Right ventricle myocardium superior (tissue), 1 donor: ENCODE measurements at regions not wholly inside any gene's neighbourhood (a gene's known extent, or its start where the extent isn't known, plus 50 kb on each side); places are given as distances from the start of the nearest gene placed in this dataset.
"Not testable (repeated sequence)": the region's sequence is repeated elsewhere in the genome, so short reads cannot be mapped to it uniquely, and the experiment has no call there.

Experiments used
- ATAC-seq: fragments of 200-7000 bp; cut with Tn5 transposase; one replicate; pipeline ENCODE4 v1.9.1; 2020; ENCODE audit warnings: mild to moderate bottlenecking; ENCODE audit not compliant: poor library complexity
- DNase-seq: peaks from one replicate; pipeline ENCODE4 v3.0.0-alpha.2; 2020
- intact Hi-C: fragments of 100-400 bp; cut with DNase I; formaldehyde crosslinking; loops from one replicate; pipeline ENCODE4 v1.11.2; 2022
- donor health status: DM: no; HTN: yes; CAD: no; lungs with severe emphysema.

GRCh38 chr2:155972916-155973315 is 359.6 kb downstream of the NR4A2 start:
- DNase-seq (no peak), ATAC-seq (no peak)
- intact Hi-C loops = no loop called here

DNA sequence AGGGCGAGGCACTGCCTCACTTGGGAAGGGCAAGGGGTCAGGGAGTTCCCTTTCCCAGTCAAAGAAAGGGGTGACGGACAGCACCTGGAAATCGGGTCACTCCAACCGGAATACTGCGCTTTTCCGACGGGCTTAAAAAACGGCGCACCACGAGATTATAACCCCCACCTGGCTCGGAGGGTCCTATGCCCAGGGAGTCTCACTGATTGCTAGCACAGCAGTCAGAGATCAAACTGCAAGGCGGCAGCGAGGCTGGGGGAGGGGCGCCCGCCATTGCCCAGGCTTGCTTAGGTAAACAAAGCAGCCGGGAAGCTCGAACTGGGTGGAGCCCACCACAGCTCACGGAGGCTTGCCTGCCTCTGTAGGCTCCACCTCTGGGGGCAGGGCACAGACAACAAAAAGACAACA is 366.5 kb downstream of the NR4A2 start:
- intact Hi-C loops, DNase-seq, ATAC-seq: not testable (repeated sequence)

- ATAC-seq (no peak), DNase-seq (no peak)
- intact Hi-C loops = no loop called here
These were observed 367.0 kb downstream of the NR4A2 start for GRCh38 chr2:155965415-155966063.

- ATAC-seq (no peak), DNase-seq (no peak)
- intact Hi-C loops = no loop called here
These were observed 370.9 kb downstream of the NR4A2 start for GRCh38 chr2:155961641-155962040.

GRCh38 chr2:155958834-155959233 is 373.7 kb downstream of the NR4A2 start:
- intact Hi-C loops = no loop called here
- ATAC-seq = no peak

DNA sequence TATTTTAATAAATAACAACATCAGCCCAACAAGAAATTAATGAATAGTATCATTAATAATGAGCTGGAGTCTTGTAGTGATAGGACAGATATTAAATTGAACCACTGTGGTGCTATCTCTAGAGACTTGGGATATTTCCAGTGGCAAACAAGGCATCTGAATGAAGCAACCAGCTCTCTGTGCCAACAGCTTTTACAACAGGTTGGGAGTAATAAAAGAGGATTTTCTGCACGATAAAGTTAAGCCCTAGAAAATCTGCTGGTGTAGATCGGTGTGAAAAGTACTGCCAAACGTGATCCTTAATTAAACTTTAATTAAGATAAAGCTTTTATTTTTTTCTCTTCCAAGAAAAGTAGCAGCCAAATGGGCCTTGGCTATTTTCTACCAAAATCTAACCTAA is 385.5 kb downstream of the NR4A2 start:
- intact Hi-C loops = no loop called here
- ATAC-seq = no peak
- DNase-seq = no peak

More at GRCh38 chr2:155958834-155959233, 373.7 kb downstream of the NR4A2 start:
- DNase-seq = no peak

DNA sequence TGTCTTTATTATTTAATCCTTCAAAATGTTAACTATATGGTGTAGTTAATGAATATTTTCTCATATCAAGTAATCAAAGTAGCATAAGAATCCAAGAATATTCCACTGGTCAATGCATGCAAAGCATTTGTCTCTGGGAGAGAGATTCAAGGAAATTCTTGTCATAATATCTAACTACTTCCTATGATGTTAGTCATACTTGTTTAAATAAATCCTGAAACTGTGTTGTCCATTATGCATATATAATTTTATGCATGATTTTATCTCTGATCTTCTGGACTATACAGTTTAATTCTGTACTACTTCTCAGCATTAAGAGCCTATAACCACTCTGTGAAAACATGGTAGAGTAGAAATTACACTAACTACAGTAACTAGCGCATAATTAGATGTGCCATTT is 388.3 kb downstream of the NR4A2 start:
- intact Hi-C loops = no loop called here
- ATAC-seq (no peak), DNase-seq (no peak)

DNA sequence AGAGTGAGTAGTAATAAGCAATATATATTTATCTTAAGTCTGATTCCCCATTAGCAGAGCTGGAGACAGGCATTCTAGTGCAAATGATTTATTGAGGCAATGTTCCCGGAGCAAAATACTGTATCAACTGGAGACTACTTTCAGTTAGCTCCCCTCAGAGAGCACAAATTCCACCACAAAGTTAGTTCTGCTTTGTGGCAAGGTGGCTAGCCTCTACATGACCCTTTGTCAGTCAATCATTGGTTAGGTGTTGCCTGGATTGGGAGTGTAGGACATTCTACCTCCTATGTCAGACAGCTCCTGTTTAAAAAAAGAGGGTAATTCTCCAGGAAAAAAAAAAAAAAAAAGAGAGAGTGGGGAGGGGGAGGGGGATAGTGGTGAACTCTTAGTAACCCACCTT is 402.2 kb downstream of the NR4A2 start:
- ATAC-seq (no peak), DNase-seq (no peak)
- intact Hi-C loops = no loop called here

GRCh38 chr2:155917380-155917779 is 415.1 kb downstream of the NR4A2 start:
- ATAC-seq = no peak
- intact Hi-C loops = no loop called here
- no peak for DNase-seq

DNA sequence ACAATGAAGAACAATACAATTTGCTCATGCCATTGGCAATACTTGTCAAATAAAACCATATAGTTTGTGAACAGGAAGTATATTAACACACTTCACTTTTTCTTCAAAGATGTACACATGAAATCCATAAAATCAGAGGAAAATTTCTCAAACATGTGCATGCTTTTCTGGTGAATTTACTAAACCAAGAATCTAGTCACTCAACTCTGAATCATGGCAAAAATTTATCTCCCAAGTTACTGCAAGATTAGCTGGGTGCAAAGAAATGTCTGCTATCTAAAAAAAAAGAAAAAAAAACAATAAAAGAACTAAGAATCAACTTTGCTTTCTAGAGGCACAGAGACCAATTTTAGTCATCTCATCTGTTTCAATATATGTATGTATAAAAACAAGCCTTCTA is 419.2 kb downstream of the NR4A2 start:
- intact Hi-C loops = no loop called here
- no peak for ATAC-seq
- DNase-seq = no peak

DNA sequence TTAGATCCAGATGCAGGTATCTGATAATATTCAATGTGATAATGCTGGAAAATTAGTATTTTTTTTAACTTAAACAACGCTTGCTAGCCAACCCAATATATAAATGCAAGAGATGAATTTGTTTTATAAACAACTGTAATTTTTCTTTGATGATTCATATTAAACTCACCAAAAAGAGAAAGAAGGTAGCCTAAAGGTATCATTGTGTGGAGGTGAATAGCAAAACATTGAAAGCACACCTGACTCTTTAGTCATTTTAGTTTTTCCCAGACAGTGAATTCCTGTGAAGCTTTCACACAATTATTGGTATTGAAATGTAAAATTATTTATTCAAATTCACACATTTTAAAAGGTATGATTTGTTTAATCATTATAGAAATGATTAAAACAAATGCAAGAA is 424.0 kb downstream of the NR4A2 start:
- ATAC-seq = no peak
- intact Hi-C loops = no loop called here
- no peak for DNase-seq

GRCh38 chr2:155907211-155907610 is 425.3 kb downstream of the NR4A2 start:
- DNase-seq (no peak), ATAC-seq (no peak)
- intact Hi-C loops = no loop called here

DNA sequence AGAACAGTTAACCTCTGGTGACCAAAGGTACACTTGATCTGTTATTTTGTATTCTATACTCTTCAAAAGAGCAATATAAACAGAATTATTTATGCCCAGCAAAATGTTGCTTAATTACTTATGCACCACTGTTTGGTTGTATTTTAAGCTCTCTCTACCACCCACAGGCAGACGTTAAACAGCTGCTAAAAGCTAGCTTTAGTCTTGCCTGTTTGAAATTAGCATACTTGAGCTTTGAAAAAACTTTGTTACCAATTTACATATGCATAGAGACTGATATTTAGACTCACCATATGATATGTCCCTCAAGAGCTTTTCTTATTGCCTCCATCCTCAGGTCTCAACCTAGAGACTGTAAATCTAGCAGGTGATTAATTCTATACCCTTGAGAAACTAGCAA is 426.9 kb downstream of the NR4A2 start:
- intact Hi-C loops = no loop called here
- ATAC-seq (no peak), DNase-seq (no peak)

DNA sequence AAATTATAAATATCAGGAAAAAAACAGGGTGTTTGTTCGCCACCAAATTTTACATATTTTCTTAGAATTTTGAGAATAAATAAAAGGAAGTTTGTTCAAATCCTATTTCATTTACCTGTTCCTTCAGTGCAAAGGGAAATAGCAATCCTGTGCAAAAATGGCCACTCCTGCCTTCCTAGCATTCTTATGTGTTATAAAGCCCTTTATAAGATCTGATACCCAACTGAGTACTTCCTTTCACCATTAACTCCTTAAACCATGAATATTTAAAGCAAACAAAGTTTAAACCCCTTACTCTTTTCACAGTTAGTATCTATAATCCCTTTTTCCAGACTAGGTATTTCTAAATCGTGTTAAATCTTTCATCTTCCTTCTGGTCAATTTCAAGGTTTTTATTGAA is 427.8 kb downstream of the NR4A2 start:
- ATAC-seq (no peak), DNase-seq (no peak)
- intact Hi-C loops = no loop called here

- DNase-seq (no peak), ATAC-seq (no peak)
- intact Hi-C loops = no loop called here
These were observed 429.9 kb downstream of the NR4A2 start for GRCh38 chr2:155902635-155903034.

GRCh38 chr2:155895016-155895415 is 437.5 kb downstream of the NR4A2 start:
- DNase-seq (no peak), ATAC-seq (no peak)
- intact Hi-C loops = no loop called here

GRCh38 chr2:155880382-155880781 is 452.1 kb downstream of the NR4A2 start:
- DNase-seq, ATAC-seq, intact Hi-C loops: not testable (repeated sequence)

DNA sequence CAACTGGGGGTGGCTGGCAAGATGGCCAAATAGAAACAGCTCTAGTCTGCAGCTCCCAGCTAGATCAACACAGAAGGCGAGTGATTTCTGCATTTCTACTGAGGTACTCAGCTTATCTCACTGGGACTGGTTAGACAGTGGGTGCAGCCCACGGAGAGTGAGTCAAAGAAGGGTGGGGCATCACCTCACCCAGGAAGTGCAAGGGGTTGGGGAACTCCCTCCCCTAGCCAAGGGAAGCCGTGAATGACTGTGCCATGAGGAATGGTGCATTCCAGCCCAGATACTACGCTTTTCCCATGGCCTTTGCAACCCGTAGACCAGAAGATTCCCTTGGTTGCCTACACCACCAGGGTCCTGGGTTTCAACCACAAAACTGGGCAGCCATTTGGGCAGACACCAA is 452.6 kb downstream of the NR4A2 start:
- DNase-seq, intact Hi-C loops, ATAC-seq: not testable (repeated sequence)

- intact Hi-C loops = no loop called here
- ATAC-seq (no peak), DNase-seq (no peak)
These were observed 460.1 kb downstream of the NR4A2 start for GRCh38 chr2:155872396-155872795.

DNA sequence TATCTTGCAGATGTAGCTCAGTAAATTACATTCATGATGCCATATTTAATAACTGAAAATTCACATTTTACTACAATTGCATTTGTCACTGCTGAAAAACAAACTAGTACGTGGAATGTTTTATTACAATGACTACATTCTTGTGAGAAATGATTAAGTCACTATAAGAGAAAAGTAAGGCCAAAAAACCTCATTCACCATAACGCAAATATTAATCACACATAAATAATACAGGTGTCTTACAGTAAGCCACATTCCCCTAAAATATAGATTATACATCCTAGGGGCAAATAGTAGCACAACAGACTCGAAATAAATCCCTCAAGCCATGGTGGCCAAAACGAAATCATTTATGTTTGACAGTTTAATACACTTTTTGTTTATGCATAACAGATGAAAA is 460.6 kb downstream of the NR4A2 start:
- no peak for ATAC-seq
- DNase-seq = no peak
- intact Hi-C loops = no loop called here

GRCh38 chr2:155867564-155867963 is 465.0 kb downstream of the NR4A2 start:
- no peak for DNase-seq
- no peak for ATAC-seq
- intact Hi-C loops = no loop called here
